Caco-2 (cell line): ENCODE measurements at regions not wholly inside any gene's neighbourhood (a gene's known extent, or its start where the extent isn't known, plus 50 kb on each side); places are given as distances from the start of the nearest gene placed in this dataset.

Experiments used
- BruUV-seq: library from RNA; stranded (reverse); fragments of 400-500 nt; replicated peaks from 2 replicates; lab custom pipeline; 2021; lab: Mats Ljungman, UMichigan
- CTCF ChIA-PET: fragments of 300-600 bp; sonication (Branson Sonifier 250); formaldehyde crosslinking; loops from one replicate; lab custom pipeline; 2022; ENCODE audit warnings: antibody characterized with exemption; lab: Charles Lee
- POLR2A ChIA-PET: fragments of 300-600 bp; sonication (Branson Sonifier 250); formaldehyde crosslinking; loops from one replicate; lab custom pipeline; 2022; ENCODE audit warnings: antibody characterized with exemption; lab: Charles Lee
- DNase-seq, 2 experiments: peaks; one replicate each; pipeline versions ENCODE4 v3.0.0 to v3.0.0-alpha.2; 2020 to 2022
- H3K27me3 ChIP-seq: replicated peaks from 2 replicates; pipeline ENCODE4 v1.6.0; 2011; ENCODE audit warnings: low read length; ENCODE audit not compliant: control insufficient read depth, insufficient read depth
- H3K36me3 ChIP-seq: 2 replicates; pipeline ENCODE4 v1.5.1; 2011; ENCODE audit warnings: low read length; ENCODE audit not compliant: control insufficient read depth, insufficient read depth
- H3K4me1 ChIP-seq: fragments of 250-450 bp; sonication (Bioruptor Pico); 2 replicates; pipeline ENCODE4 v1.5.1; 2020; ENCODE audit warnings: mild to moderate bottlenecking
- H3K4me3 ChIP-seq: 2 replicates; pipeline ENCODE4 v1.5.1; 2011; ENCODE audit warnings: low read depth, mild to moderate bottlenecking, control low read depth, low read length
- H3K9me3 ChIP-seq: fragments of 250-450 bp; sonication (Bioruptor Pico); 2 replicates; pipeline ENCODE4 v1.5.1; 2020; ENCODE audit warnings: mild to moderate bottlenecking, moderate library complexity
- H3K27ac Mint-ChIP-seq: one replicate; pipeline ENCODE4 v1.8.0; 2022; ENCODE audit warnings: mixed read lengths; ENCODE audit not compliant: unreplicated experiment
- H3K27me3 Mint-ChIP-seq: one replicate; pipeline ENCODE4 v1.8.0; 2022; ENCODE audit warnings: mixed read lengths; ENCODE audit not compliant: insufficient read depth, unreplicated experiment
- H3K36me3 Mint-ChIP-seq: one replicate; pipeline ENCODE4 v1.8.0; 2022; ENCODE audit warnings: mild to moderate bottlenecking, mixed read lengths; ENCODE audit not compliant: insufficient read depth, unreplicated experiment
- H3K4me1 Mint-ChIP-seq: one replicate; pipeline ENCODE4 v1.8.0; 2022; ENCODE audit warnings: low read depth, mixed read lengths; ENCODE audit not compliant: unreplicated experiment
- H3K4me3 Mint-ChIP-seq: one replicate; pipeline ENCODE4 v1.8.0; 2022; ENCODE audit warnings: mild to moderate bottlenecking, moderate library complexity, mixed read lengths; ENCODE audit not compliant: unreplicated experiment
- H3K9me3 Mint-ChIP-seq: one replicate; pipeline ENCODE4 v1.8.0; 2022; ENCODE audit warnings: mixed read lengths; ENCODE audit not compliant: unreplicated experiment
- CTCF ChIP-seq, 2 experiments: fragments of 200-600 bp in 1 of 2; IDR thresholded peaks; 1 replicate in 1 of 2; 2 replicates in 1 of 2; pipeline versions ENCODE4 v1.5.1 to v1.8.0; 2011 to 2022; ENCODE audit warnings: antibody characterized with exemption in 1 of 2, control low read depth in 1 of 2, inconsistent platforms in 1 of 2, low read depth in 1 of 2, low read length in 1 of 2, mild to moderate bottlenecking in 1 of 2, moderate library complexity in 1 of 2; ENCODE audit not compliant: insufficient read depth in 1 of 2, severe bottlenecking in 1 of 2, unreplicated experiment in 1 of 2
- intact Hi-C: fragments of 100-400 bp; cut with micrococcal nuclease; formaldehyde crosslinking; loops from one replicate; pipeline ENCODE4 v1.10.0; 2022; ENCODE audit not compliant: unreplicated experiment

GRCh38 chr3:8446845-8447244 lies 54.8 kb upstream of the LMCD1 start:
- Mint-ChIP-seq H3K4me1 (peaks cover 15% of the 10 kb centered on the region), H3K36me3 (no peaks in the 10 kb centered on the region), H3K9me3 (no peaks in the 10 kb centered on the region), H3K27ac (no peak overlapping the region), H3K27me3 (no peaks in the 10 kb centered on the region), H3K4me3 (no peak overlapping the region)
- Histone ChIP-seq H3K4me1 (peaks cover 46% of the 10 kb centered on the region), H3K9me3 (no peaks in the 10 kb centered on the region), H3K36me3 (no peaks in the 10 kb centered on the region), H3K27me3 (no peaks in the 10 kb centered on the region), H3K4me3 (no peak overlapping the region)
- CTCF ChIA-PET: no interaction called here
- no TSS peak for BruUV-seq
- no peak for DNase-seq
- intact Hi-C loops: loop anchor here (10.0 kb wide), 1 partner anchor 318 kb away; the partner anchor contains the start of gene OXTR
- TF ChIP-seq CTCF (IDR thresholded peaks at IDR 0.05; ENCODE audit: insufficient read depth in 1 of 2, low read depth in 1 of 2, low read length in 1 of 2, severe bottlenecking in 1 of 2, unreplicated experiment in 1 of 2): no peak
- POLR2A ChIA-PET: no interaction called here

- H3K36me3 Mint-ChIP-seq: no peaks in the 10 kb centered on the region
- no peak overlapping the region for H3K4me3 Mint-ChIP-seq
- ChIA-PET POLR2A (interaction anchor here (0.7 kb wide), 1 partner anchor 51 kb away, joined by 3 read pairs; the partner anchor contains the start of gene LMCD1), CTCF (interaction anchor here (1.4 kb wide), 1 partner anchor 51 kb away, joined by 5 read pairs; the partner anchor contains the start of gene LMCD1)
- BruUV-seq: no TSS peak
- TF ChIP-seq CTCF (IDR thresholded peaks at IDR 0.05; ENCODE audit: insufficient read depth in 1 of 2, low read depth in 1 of 2, low read length in 1 of 2, severe bottlenecking in 1 of 2, unreplicated experiment in 1 of 2): no peak
- intact Hi-C loops: no loop called here
- no peak overlapping the region for H3K27ac Mint-ChIP-seq
- no peaks in the 10 kb centered on the region for H3K9me3 ChIP-seq
- H3K27me3 Mint-ChIP-seq: no peaks in the 10 kb centered on the region
- no peaks in the 10 kb centered on the region for H3K27me3 ChIP-seq
- H3K36me3 ChIP-seq: no peaks in the 10 kb centered on the region
- peak in 1 of 2 experiments; percentile 17 for DNase-seq
- peaks cover 15% of the 10 kb centered on the region for H3K4me1 ChIP-seq
- peaks cover 21% of the 10 kb centered on the region for H3K4me1 Mint-ChIP-seq
- H3K4me3 ChIP-seq: no peak overlapping the region
- peaks cover 12% of the 10 kb centered on the region for H3K9me3 Mint-ChIP-seq
These were observed 51.0 kb upstream of the LMCD1 start for GRCh38 chr3:8450618-8451017.

GRCh38 chr3:8451696-8452095 lies 49.9 kb upstream of the LMCD1 start:
- Histone ChIP-seq H3K9me3 (no peaks in the 10 kb centered on the region), H3K4me1 (peaks cover 19% of the 10 kb centered on the region), H3K4me3 (no peak overlapping the region), H3K36me3 (no peaks in the 10 kb centered on the region), H3K27me3 (no peaks in the 10 kb centered on the region)
- Mint-ChIP-seq H3K4me3 (no peak overlapping the region), H3K36me3 (no peaks in the 10 kb centered on the region), H3K4me1 (peaks cover 28% of the 10 kb centered on the region), H3K27me3 (no peaks in the 10 kb centered on the region), H3K9me3 (peaks cover 12% of the 10 kb centered on the region), H3K27ac (no peak overlapping the region)
- intact Hi-C loops: no loop called here
- DNase-seq: no peak
- no TSS peak for BruUV-seq
- ChIA-PET CTCF (no interaction called here), POLR2A (no interaction called here)
- no peak for TF ChIP-seq CTCF (IDR thresholded peaks at IDR 0.05; ENCODE audit: insufficient read depth in 1 of 2, low read depth in 1 of 2, low read length in 1 of 2, severe bottlenecking in 1 of 2, unreplicated experiment in 1 of 2)
